D341Med (cell line): ENCODE measurements at regions not wholly inside any gene's neighbourhood (a gene's known extent, or its start where the extent isn't known, plus 50 kb on each side); places are given as distances from the start of the nearest gene placed in this dataset.
A peak's percentile ranks its signal among the peaks of the same experiment; 100 is the strongest.
"Not testable (repeated sequence)": the region's sequence is repeated elsewhere in the genome, so short reads cannot be mapped to it uniquely, and the experiment has no call there.

Experiments used
- DNase-seq: peaks from one replicate; pipeline ENCODE4 v3.0.0; 2012; ENCODE audit warnings: low spot score

GRCh38 chr12:90209029-90209428, 500.4 kb upstream of the ATP2B1 start:
- DNase-seq: no peak

- not testable (repeated sequence) for DNase-seq
These were observed 499.7 kb upstream of the ATP2B1 start for GRCh38 chr12:90208379-90208778.

GRCh38 chr12:90207799-90208198, 499.2 kb upstream of the ATP2B1 start:
- DNase-seq: no peak

GRCh38 chr12:90205165-90205564, 496.5 kb upstream of the ATP2B1 start:
- no peak for DNase-seq

- DNase-seq: no peak
These were observed 494.9 kb upstream of the ATP2B1 start for GRCh38 chr12:90203556-90203955.

GRCh38 chr12:90199006-90199405, 490.4 kb upstream of the ATP2B1 start:
- DNase-seq: no peak

GRCh38 chr12:90193500-90193899, 484.9 kb upstream of the ATP2B1 start:
- no peak for DNase-seq

GRCh38 chr12:90188857-90189256, 480.2 kb upstream of the ATP2B1 start:
- no peak for DNase-seq

- no peak for DNase-seq
These were observed 474.6 kb upstream of the ATP2B1 start for GRCh38 chr12:90183201-90183600.

GRCh38 chr12:90181216-90181615, 472.6 kb upstream of the ATP2B1 start:
- DNase-seq: no peak

GRCh38 chr12:90174956-90175355, 466.3 kb upstream of the ATP2B1 start:
- no peak for DNase-seq

- peak; percentile 28 for DNase-seq
These were observed 465.5 kb upstream of the ATP2B1 start for GRCh38 chr12:90174198-90174510.

GRCh38 chr12:90173499-90174197, 465.0 kb upstream of the ATP2B1 start:
- DNase-seq: no peak

GRCh38 chr12:90172524-90172923, 463.9 kb upstream of the ATP2B1 start:
- DNase-seq: no peak

GRCh38 chr12:90170740-90171139, 462.1 kb upstream of the ATP2B1 start:
- DNase-seq: no peak

GRCh38 chr12:90167518-90168208, 459.0 kb upstream of the ATP2B1 start:
- no peak for DNase-seq

GRCh38 chr12:90166671-90167070, 458.0 kb upstream of the ATP2B1 start:
- DNase-seq: no peak

- DNase-seq: no peak
These were observed 457.4 kb upstream of the ATP2B1 start for GRCh38 chr12:90166012-90166411.

GRCh38 chr12:90163975-90164374, 455.3 kb upstream of the ATP2B1 start:
- DNase-seq: no peak

GRCh38 chr12:90153827-90154226, 445.2 kb upstream of the ATP2B1 start:
- no peak for DNase-seq

- DNase-seq: no peak
These were observed 444.4 kb upstream of the ATP2B1 start for GRCh38 chr12:90152897-90153624.

- no peak for DNase-seq
These were observed 442.9 kb upstream of the ATP2B1 start for GRCh38 chr12:90151491-90152015.

GRCh38 chr12:90149453-90149852, 440.8 kb upstream of the ATP2B1 start:
- no peak for DNase-seq
